HL-60 (cell line): ENCODE measurements at regions not wholly inside any gene's neighbourhood (a gene's known extent, or its start where the extent isn't known, plus 50 kb on each side); places are given as distances from the start of the nearest gene placed in this dataset.

Experiments
- GABPA ChIP-seq: IDR thresholded peaks from 2 replicates; pipeline ENCODE4 v1.6.1; 2012; ENCODE audit warnings: low read depth
- TF ChIP-seq, protein P1 (sequence below): IDR thresholded peaks from one replicate; pipeline ENCODE4 v1.5.1; 2011; ENCODE audit warnings: low read length, control low read depth, inconsistent platforms; ENCODE audit not compliant: insufficient read depth
- TF ChIP-seq, protein P2 (sequence below): IDR thresholded peaks from 2 replicates; pipeline ENCODE4 v1.6.1; 2012; ENCODE audit warnings: low read depth; ENCODE audit not compliant: insufficient replicate concordance

DNA sequence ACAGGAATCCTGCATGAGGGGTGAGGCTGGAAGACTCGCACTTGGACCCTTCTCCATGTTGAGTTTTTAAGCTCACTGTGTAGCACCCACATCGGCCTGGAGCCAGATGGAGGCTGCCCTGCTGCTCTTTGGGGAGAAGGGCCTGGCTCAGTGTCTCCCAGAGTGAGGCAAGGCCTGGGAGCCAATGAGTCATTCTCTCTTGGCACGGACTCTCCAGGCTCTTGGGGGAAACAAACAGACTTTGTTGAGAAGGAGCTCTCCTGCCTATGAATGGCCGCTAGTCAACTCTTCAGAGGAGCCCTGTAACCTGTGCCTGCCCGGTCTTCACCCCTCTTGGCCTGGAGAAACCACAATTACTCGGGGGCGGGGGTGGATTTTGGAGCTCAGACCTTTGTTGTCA, 50.8 kb upstream of the MAF start:
- TF ChIP-seq, protein P1, sequence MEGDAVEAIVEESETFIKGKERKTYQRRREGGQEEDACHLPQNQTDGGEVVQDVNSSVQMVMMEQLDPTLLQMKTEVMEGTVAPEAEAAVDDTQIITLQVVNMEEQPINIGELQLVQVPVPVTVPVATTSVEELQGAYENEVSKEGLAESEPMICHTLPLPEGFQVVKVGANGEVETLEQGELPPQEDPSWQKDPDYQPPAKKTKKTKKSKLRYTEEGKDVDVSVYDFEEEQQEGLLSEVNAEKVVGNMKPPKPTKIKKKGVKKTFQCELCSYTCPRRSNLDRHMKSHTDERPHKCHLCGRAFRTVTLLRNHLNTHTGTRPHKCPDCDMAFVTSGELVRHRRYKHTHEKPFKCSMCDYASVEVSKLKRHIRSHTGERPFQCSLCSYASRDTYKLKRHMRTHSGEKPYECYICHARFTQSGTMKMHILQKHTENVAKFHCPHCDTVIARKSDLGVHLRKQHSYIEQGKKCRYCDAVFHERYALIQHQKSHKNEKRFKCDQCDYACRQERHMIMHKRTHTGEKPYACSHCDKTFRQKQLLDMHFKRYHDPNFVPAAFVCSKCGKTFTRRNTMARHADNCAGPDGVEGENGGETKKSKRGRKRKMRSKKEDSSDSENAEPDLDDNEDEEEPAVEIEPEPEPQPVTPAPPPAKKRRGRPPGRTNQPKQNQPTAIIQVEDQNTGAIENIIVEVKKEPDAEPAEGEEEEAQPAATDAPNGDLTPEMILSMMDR, result no peak
- TF ChIP-seq, protein P2, sequence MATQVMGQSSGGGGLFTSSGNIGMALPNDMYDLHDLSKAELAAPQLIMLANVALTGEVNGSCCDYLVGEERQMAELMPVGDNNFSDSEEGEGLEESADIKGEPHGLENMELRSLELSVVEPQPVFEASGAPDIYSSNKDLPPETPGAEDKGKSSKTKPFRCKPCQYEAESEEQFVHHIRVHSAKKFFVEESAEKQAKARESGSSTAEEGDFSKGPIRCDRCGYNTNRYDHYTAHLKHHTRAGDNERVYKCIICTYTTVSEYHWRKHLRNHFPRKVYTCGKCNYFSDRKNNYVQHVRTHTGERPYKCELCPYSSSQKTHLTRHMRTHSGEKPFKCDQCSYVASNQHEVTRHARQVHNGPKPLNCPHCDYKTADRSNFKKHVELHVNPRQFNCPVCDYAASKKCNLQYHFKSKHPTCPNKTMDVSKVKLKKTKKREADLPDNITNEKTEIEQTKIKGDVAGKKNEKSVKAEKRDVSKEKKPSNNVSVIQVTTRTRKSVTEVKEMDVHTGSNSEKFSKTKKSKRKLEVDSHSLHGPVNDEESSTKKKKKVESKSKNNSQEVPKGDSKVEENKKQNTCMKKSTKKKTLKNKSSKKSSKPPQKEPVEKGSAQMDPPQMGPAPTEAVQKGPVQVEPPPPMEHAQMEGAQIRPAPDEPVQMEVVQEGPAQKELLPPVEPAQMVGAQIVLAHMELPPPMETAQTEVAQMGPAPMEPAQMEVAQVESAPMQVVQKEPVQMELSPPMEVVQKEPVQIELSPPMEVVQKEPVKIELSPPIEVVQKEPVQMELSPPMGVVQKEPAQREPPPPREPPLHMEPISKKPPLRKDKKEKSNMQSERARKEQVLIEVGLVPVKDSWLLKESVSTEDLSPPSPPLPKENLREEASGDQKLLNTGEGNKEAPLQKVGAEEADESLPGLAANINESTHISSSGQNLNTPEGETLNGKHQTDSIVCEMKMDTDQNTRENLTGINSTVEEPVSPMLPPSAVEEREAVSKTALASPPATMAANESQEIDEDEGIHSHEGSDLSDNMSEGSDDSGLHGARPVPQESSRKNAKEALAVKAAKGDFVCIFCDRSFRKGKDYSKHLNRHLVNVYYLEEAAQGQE, result no peak
- no peak for TF ChIP-seq GABPA
